ENCODE measurements at regions not wholly inside any gene's neighbourhood (a gene's known extent, or its start where the extent isn't known, plus 50 kb on each side); places are given as distances from the start of the nearest gene placed in this dataset.
"Not testable (repeated sequence)": the region's sequence is repeated elsewhere in the genome, so short reads cannot be mapped to it uniquely, and the experiment has no call there.

DNA sequence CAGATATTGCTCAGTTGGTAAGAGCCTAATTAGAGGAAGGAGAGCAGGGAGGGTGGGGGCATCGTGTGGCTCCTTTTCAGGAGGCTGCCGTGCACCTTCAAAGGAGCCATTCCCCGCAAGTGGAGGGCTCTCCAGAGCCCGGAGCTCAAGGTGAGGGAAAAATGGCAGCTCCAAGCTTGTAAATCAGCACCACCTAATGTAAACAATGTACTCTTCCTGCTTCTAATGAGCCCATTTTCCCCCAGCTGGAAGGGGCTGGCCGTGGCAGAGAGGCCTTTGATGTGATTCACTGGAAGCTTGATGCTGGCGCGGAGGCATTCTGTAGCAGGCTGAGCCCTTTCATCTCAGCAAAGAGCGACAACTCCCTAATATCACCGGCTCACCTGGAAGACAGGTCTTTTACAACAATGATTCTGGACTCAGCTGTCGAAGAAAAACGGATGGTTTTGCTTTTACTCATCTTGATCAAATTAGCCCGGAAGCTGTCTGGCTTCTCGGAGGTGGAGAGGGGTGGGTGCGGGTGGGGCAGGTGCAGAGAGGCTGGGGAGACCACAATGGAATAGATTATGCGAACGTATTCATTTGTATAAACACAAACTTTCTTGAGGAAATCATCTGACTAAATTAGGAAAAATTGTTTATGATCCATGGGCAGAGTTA lies 112.5 kb downstream of the RRAGC start:
- no peak for DNase-seq

DNA sequence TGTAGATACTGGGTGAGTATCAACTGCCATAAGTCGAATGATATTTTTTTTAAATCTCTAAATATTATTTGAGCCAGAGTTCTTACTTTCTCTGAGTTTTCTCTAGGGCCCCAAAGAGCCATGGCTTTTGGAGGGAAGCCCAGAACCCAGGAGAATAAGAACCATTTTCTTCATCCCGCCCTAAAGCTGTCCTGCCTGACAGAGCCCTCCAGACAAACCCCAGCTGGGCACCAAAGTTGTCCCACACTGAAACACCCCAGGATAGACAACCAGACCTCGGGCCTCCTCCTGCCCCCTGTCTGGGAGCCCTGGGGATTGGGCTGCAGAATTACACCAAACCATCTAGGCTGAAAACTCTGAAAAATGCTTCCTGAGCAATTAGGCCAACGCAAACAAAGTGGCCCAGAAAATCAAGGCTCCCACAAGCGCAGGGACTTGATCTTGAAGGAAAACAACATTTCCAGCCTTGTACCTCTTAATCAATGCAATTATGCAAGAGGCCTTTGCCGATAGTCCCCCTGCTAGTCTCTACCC lies 113.1 kb downstream of the RRAGC start:
- DNase-seq, result no peak

DNA sequence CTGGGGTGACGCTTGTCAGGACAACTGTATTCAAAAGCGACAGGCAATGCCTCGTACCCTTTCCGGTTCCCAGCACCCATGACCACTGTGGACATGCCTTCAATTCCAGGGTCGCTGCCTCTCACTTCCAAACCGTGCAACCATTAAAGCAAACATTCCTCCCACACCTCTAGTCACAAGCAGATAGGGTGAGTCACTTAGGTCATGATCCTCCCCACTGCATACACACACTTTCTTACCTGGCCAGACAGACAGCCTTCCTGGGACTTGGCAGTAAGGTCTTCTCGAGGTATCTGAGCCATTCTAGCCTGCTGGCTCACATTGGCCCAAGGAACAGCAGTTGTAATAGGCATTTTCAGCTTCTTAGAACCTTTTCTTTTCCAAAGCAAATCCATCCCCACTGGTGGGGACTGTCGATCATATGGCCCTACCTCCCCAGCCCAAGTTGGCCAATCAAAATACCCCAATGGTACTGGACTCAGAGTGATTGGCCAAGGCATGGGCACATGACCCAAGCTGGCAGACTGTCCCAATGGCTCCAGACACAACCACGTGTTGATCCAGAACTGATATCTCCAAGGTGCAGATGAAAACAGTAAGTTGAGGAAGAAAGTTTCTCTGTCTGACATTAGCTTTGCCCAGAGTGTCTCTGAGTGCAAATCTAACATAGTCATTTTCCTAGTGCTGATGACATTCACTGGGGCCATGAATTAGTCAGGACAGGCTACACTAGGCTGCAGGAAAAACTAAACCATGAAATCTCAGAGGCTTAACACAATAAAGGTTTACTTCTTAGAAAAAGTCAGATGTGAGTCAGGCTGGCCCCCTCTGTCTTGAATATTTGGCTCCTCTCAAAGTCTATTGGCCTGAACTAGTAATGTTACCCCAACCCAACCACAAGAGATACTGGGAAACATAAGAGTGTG lies 113.8 kb downstream of the RRAGC start:
- DNase-seq, result no peak

DNA sequence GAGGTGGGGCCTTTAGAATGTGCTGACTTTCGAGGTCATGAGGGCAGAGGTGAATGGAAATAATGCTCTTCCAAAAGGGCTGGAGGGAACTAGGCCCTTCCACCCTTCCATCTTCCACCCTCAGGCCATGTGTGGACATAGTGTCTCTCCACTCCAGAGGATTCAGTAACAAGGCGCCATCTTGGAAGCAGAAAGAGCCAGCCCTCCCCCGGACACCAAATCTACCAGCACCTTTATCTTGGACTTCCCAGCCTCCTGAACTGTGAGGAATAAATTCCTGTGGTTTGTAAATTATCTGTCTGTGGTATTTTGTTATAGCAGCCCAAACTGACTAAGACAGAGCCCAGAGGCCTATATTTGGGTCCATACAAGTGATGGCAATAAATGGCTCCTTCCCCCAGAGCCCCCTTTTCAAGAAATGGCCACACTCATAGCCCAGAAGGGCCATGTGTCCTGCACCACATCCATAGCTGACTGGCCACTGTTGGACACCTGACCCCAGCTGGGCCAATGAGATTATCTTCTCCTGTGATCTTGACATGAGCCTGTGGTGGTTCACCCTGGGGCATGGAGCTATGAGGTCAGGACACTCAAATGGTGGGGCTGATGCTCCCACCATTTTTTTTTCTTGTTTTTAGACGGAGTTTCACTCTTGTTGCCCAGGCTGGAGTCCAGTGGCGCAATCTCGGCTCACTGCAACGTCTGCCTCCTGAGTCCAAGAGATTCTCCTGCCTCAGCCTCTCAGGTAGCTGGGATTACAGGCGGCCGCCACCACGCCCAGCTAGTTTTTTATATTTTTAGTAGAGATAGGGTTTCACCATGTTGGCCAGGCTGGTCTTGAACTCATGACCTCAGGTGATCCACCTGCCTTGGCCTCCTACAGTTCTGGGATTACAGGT lies 114.9 kb downstream of the RRAGC start:
- no peak for DNase-seq

DNA sequence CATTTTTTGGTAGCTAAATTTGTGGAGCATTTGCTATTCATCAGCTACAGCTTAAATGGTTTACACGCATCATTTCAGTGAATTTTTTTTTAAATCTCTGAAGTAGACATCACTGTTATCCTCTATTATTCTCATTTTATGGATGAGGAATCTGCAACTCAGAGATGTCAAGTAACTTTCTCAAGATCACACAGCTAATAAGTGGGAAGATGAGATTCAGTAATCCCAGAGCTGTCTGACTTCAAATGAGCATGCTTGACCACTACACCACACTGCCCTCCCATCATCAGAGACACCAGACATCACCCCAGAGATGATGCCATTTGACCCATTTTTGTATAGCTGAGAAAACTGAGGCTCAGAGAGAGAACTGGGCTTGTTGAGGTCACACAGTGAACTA lies 116.4 kb downstream of the RRAGC start:
- no peak for DNase-seq

DNA sequence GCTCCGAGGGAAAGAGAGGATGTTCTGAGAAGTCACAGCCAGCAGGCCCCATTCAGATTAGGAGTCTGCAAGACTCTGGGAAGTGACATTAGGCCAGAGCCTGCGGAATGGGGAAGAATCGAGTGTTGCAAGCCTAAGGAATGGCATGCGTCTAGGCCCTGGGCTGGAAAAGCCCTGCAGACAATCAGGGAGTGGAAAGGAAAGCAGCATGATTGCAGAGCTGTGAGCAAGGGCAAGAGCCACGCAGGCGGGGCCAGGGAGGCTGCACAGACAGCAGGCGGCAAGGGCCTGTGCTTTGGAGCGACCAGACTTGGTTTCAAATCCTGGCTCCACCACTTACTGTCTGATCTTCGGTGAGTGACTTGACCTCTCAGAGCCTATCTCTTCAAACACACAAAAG lies 118.2 kb downstream of the RRAGC start:
- DNase-seq, result no peak

DNA sequence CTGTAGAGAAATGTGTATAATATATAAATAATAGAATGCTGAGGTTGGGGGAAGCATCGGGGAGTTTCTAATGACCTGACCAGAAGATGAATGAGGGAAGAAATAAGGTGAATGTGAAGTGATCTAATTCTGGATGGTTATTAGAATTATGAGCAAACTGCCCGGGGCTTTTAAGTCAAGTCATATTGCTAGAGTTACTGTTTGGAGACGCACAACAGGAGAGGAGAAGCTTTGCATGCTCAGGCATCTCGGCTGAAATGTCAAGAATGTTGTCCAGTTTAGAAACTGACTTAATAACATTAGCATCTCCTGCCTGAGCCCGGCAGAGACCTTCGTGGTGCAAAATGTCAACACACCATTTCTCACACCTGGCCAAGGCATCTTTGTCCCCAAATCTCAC lies 119.1 kb downstream of the RRAGC start:
- DNase-seq, result no peak

DNA sequence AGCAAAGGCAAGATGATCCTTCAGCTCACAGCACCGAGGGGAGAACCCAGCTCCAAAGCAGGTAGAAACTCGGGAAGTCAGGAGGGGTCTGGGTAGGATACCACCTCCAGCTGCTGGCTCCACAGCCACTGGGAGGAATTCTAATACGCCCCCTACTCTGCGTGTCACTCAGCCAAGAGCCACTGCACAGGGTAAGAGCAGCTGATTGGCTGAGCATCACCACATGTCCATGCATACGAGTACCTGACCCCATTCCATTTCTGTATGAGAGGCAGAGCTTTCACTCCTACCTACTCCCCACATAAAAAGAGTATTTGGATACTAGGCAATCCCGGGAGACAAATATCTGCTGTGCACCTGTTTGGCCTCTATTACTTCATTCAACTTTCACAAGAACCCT lies 121.4 kb downstream of the RRAGC start:
- DNase-seq, result no peak

DNA sequence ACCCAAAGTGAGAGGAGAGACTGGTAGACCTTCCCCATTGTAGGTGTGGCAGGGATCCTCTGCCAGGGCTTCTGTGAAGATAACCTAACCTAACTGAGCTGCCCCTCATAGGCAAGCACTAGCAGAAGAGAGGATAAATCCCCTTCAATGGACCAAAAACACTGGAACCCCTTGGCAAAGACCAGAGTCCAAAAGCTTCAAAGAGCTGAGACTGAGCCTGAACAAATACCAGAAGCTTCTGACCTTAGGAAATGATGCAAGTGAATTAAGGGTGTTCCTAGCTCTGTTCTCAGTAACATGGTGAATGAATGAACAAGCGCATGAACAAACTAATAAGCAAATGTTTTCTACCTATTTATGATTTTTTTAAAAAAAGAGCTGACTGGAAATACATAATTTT lies 123.2 kb downstream of the RRAGC start:
- no peak for DNase-seq

DNA sequence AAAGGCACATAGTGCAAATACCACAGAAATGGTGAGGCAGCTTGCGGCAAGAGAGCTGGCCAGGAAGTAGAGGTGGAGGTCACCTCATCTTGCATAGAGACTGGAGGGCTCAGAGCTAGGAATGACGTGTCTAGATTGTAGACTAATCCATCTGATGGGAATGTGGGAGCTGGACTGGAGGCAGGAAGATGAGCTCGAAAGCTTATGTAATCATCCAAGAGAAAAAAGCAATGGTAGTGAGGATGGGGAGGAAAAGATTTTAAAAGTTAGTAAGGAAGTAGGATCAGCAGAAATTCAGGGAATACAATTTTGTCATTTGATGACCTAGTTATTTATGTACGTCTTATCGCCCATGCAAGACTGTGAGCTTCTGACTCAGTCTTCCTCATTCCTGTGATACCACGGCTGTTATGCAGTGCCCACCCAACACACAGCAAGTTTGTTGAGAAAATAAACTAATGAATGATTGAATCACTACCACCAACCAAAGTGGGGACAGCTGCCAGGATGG lies 123.9 kb downstream of the RRAGC start:
- no peak for DNase-seq

DNA sequence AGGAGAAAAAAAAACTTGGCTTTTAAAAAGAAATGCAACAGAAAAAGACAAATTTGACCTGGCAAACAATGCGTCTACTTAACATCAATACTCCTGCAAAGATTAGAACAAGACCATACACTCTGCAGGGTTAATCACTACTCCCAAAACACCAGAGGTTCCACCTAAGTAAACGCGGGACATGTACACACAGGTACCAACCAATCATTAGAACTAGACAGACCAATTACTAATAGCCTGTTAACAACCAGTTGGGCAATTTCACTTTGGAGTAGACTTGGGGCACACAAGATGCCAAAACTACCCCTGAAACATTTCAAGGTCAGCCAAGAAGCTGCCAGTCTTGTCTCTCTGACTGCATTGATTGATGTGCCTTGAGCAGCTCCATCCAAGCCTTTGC lies 125.8 kb downstream of the RRAGC start:
- DNase-seq, result no peak

DNA sequence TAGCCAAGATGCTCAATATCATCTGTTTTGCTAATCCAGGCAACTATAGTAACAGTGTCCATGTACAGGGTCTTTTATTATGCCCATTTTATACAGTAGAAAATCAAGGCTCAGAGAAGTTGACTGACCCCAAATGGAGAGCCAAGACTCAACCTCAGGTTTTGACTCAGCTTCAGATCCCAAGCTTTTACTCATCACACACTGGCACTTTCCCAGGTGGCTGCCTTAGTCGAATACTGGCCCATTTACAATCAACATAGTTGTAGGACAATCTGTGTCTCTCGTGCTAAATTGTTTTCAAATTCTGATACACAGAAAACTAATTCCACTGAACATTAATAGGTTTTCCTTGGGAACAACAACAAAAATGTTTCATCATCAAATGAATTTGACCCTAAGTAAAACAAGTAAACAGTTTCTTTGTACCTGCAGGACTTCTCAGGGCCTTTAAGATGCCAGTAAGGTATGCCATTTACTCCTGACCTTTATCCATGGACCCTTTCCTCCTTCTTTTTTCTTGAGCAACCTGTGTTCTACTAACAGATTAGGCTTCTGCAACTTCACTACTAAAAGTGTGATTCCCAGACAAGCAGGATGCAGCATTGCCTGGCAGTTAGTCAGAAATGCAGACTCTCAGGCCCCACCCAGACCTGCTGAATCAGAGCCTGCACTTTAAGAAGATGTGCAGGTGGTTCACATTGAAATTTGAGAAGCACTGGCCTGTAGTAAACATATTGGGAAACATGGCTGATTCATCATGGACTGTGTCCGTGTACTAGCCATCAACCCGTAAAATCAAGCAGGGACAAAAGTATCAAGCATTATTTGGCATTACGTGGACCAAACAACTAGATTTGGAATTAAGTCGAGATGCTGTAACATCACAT lies 128.8 kb downstream of the RRAGC start:
- DNase-seq, result no peak

DNA sequence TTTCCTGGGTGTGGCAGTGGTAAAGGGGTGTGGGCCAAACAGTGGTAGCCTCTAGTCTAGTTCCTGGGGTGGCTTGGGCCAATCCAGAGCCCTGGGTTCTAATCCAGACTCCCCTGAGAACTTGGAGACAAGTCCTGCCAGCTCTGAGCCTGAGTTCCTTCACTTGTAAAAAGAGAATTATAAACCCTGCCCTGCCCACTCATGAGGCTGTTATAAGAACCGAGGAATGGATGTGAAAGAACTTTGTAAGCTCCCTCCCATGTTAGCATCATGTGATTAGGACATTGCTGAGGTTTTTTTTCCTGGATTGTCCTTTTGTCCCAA lies 131.0 kb downstream of the RRAGC start:
- no peak for DNase-seq

DNA sequence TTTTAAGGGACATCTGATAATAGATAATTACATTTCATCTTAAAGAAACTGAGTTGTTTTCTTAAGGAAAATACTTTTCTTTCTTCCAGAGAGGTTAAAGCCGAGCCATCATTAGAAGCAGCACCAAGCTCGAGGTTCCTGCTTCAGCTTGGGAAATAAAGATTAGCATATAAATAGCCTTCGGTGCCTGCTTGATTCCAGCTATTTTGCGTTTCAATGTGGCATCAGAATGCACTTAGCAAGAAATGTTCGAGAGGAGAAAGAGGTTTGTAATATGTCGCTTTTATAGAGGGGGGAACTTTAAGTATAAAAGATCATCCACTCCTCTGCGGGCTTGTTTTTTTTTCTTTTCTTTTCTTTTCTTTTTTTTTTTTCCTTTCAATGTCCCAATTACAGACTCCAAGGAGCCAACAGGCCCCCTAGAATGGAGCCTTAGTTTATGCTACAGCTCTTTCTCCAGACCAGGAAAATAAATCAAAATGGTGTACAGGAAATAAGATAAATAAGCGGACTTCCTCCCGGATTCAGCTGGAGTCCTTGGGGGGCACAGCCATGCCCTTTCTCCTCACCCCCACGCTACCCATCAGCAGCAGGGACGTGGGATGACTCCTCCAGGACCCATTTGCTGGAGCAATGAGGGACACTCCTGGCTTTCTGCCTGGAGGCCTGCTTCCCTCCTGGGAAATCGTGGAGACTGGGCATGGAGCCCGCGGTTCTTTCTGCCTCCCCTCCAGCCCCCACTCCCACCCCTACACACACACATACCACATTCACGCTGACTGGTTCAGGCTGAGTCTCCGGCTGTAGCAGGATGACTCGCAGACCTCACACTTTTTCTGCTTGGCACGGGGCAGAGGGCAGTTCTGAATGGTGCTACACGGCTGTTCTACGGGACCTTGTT lies 131.6 kb downstream of the RRAGC start:
- DNase-seq, result no peak

DNA sequence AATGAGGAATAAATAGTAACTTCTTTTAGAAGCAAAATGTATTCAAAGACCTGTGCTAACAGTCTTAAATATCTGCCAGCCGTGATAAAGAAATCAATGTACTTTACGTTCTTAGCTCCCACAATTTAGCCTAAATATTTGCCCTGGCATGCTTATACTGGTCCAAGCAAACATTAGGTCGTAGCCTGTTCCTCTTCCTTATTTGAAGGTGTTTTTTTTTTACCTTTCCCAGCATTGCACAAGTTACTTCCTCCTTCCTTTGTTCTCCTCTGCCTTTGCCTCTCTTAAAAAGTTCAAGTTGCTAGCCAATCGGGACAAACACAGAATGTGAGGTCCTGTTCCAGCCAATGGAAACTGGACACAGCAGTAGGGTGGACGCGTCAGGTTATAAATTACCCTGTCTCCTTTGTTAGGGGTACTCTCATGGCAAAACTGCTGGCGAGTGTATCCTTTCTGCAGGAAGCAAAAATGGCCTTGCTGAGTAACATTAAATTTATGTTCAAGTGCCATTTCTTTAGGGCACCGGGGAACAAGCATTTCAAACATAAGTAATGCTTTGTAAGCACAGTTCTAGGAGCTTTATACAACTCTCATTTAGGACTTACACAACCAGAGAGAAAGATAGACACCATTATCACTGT lies 134.1 kb downstream of the RRAGC start:
- DNase-seq, result not testable (repeated sequence)

DNA sequence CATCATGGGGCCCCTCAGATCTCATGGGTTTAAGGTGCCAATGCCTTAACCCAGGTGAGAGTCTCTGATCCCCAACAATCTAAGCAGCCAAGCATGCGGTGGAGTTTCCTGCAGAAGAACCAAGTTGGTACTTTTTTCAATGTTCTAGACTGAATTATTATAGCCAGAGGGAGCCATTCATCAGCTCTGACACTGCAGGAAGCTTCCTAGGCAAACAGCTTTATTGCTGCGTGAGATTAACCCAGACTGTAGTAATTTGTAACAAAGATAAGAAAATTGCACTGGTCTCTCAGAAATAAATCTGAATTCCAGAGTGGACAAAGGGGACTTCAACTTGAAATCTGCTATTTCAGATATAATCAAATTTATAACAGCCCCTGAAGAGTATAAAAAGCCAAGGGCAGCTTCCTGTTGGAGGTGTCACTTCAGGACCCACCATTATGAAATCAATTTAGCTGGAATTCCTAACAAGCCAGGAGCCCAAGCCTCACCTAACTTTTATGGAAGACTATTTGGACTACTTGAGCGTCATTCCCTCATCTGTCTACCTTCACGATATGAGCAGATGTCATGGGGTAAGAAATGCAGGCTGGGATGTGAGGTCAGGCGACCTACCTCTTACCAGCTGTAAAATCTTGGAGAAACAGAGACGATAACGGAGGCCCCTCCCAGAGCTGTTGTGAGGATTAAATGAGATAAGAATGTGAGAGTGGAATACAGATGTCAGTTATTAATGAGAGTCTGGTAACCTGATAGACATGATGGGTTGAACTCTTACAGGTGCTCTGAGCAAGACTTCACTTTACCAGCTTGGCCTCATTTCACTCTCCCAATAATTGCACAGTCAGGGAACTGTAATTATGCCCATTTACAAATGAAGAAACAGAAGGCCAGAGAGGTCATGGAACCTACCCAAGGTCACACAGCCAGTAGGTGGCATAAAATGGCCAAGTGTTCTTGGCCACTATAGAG lies 135.1 kb downstream of the RRAGC start:
- no peak for DNase-seq

DNA sequence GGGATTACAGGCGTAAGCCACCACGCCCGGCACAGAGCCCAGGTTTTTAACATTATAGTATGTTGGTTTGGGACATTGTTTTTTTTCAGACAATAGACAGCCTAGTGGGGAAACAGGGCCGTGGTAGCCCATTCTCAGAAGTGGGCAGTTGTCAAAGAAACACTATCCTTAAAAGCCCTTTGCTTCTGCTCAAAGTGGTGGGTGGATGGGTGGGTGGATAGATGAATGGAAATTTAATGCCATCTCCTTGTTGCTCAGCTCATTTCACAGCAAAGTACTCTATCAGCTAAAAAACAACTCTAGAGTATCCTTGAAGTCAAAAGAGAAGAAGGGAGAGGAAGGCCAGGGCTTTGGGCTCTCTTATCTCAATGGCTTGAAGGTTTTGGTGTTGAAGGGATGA lies 137.8 kb downstream of the RRAGC start:
- DNase-seq, result no peak

DNA sequence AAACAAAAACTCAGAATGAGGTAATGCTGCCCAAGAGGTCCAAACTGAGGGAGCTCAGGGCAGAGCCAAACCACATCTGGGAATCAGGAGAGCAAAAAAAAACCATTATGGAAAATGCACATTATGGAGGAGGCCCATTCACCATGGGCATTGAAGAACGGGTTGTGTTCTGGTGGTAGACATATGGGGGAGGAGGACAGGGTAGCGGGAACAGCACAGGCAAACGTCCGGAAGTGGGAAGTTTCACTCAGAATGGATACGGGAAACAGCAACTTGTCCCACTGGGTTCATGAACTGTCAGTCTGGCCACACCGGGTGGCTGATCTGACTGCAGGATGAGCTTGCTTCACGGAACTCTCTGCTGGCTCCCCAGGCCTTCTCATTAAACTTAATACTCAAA lies 139.7 kb downstream of the RRAGC start:
- no peak for DNase-seq

DNA sequence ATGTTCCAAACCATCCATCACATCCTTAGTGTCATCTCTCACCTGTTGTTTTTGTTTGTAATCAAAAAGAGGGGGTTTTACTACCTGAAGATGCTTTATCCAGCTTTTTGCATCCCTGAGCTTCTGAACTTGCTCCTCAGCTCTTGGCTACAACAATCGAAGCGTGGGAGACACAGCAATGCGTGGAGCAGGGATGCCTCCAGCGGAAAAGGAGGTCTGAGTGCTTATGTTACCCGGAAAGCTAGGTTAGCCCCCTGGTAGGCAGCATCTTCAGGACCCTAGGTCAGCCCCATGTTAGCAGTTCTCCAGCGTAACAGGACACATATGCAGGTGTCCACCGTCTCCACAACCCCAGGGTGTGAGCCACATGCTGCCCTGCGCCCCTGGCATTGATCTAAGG lies 141.5 kb downstream of the RRAGC start:
- DNase-seq, result no peak
